CD14-positive monocyte (primary cell): ENCODE measurements at regions not wholly inside any gene's neighbourhood (a gene's known extent, or its start where the extent isn't known, plus 50 kb on each side); places are given as distances from the start of the nearest gene placed in this dataset.

Experiments
- DNase-seq, 3 donors: peaks; one replicate each; pipeline ENCODE4 v3.0.0-alpha.2; 2011 to 2022
- H2AFZ ChIP-seq: 2 replicates; pipeline ENCODE4 v1.6.0; 2012; ENCODE audit warnings: mild to moderate bottlenecking, low read depth, low read length, inconsistent platforms; ENCODE audit not compliant: insufficient read depth, poor library complexity, severe bottlenecking
- H3K27ac ChIP-seq, 2 donors: 1 replicate in 1 of 2; 2 replicates in 1 of 2; pipeline ENCODE4 v1.5.1; 2012 to 2013; ENCODE audit warnings: low read length in 2 of 2, control low read depth in 1 of 2, inconsistent platforms in 1 of 2, low read depth in 1 of 2, mild to moderate bottlenecking in 1 of 2
- H3K27me3 ChIP-seq, 2 donors: one replicate each; pipeline versions ENCODE4 v1.6.0 to v1.6.1; 2011 to 2013; ENCODE audit warnings: low read length in 2 of 2; ENCODE audit not compliant: control insufficient read depth in 2 of 2, insufficient read depth in 2 of 2
- H3K36me3 ChIP-seq, 2 donors: replicated peaks in 1 of 2; 1 replicate in 1 of 2; 2 replicates in 1 of 2; pipeline versions ENCODE4 v1.5.1 to v1.6.1; 2012 to 2013; ENCODE audit warnings: low read length in 2 of 2, control low read depth in 1 of 2, inconsistent platforms in 1 of 2, mild to moderate bottlenecking in 1 of 2; ENCODE audit not compliant: insufficient read depth in 2 of 2, control insufficient read depth in 1 of 2
- H3K4me1 ChIP-seq, 2 donors: 1 replicate in 1 of 2; 2 replicates in 1 of 2; pipeline versions ENCODE4 v1.5.1 to v1.6.1; 2012 to 2013; ENCODE audit warnings: low read length in 2 of 2, control low read depth in 1 of 2, inconsistent platforms in 1 of 2, mild to moderate bottlenecking in 1 of 2, moderate library complexity in 1 of 2; ENCODE audit not compliant: insufficient read depth in 2 of 2, control insufficient read depth in 1 of 2
- H3K4me2 ChIP-seq: replicated peaks from 2 replicates; pipeline ENCODE3; 2012; ENCODE audit warnings: low read length, moderate library complexity, mild to moderate bottlenecking; ENCODE audit not compliant: poor library complexity, severe bottlenecking; ENCODE audit errors: extremely low read depth
- H3K4me3 ChIP-seq, 3 experiments: fragments of 200-600 bp in 1 of 3; sonication (generic) in 1 of 3; replicated peaks in 1 of 3; 1 replicate in 2 of 3; 2 replicates in 1 of 3; pipeline ENCODE4 v1.5.1; 2011 to 2013; ENCODE audit warnings: low read length in 3 of 3, mild to moderate bottlenecking in 3 of 3, control low read depth in 2 of 3, low read depth in 2 of 3, inconsistent platforms in 1 of 3, moderate library complexity in 1 of 3
- H3K79me2 ChIP-seq: 2 replicates; pipeline ENCODE4 v1.6.0; 2012; ENCODE audit warnings: mild to moderate bottlenecking, control low read depth, inconsistent platforms, low read length, moderate library complexity; ENCODE audit not compliant: insufficient read depth
- H3K9ac ChIP-seq: 2 replicates; pipeline ENCODE4 v1.6.0; 2017; ENCODE audit warnings: low read length, mild to moderate bottlenecking; ENCODE audit not compliant: insufficient read depth, poor library complexity, severe bottlenecking
- H3K9me3 ChIP-seq, 2 donors: replicated peaks in 1 of 2; 1 replicate in 1 of 2; 2 replicates in 1 of 2; pipeline versions ENCODE4 v1.5.1 to v1.6.1; 2012 to 2013; ENCODE audit warnings: low read length in 2 of 2, control low read depth in 1 of 2; ENCODE audit not compliant: control insufficient read depth in 1 of 2, insufficient read depth in 1 of 2
- H4K20me1 ChIP-seq: 2 replicates; pipeline ENCODE4 v1.6.0; 2012; ENCODE audit warnings: mild to moderate bottlenecking, low read length, control low read depth, moderate library complexity; ENCODE audit not compliant: insufficient read depth
- H3K27ac Mint-ChIP-seq, 7 donors: one replicate each; pipeline ENCODE4 v1.8.0; 2020; ENCODE audit warnings: mild to moderate bottlenecking in 7 of 7, mixed read lengths in 7 of 7, moderate library complexity in 6 of 7, inconsistent platforms in 2 of 7
- H3K27me3 Mint-ChIP-seq, 3 donors: one replicate each; pipeline ENCODE4 v1.8.0; 2021 to 2022; ENCODE audit warnings: low read depth in 3 of 3, mild to moderate bottlenecking in 3 of 3, mixed read lengths in 3 of 3, moderate library complexity in 3 of 3, inconsistent platforms in 1 of 3
- H3K36me3 Mint-ChIP-seq, 2 donors: one replicate each; pipeline ENCODE4 v1.8.0; 2020; ENCODE audit warnings: mixed read lengths in 2 of 2, inconsistent platforms in 1 of 2, mild to moderate bottlenecking in 1 of 2
- H3K4me1 Mint-ChIP-seq: one replicate; pipeline ENCODE4 v1.8.0; 2020; ENCODE audit warnings: mild to moderate bottlenecking, mixed read lengths
- H3K4me3 Mint-ChIP-seq, 2 donors: one replicate each; pipeline ENCODE4 v1.8.0; 2020; ENCODE audit warnings: mild to moderate bottlenecking in 2 of 2, mixed read lengths in 2 of 2, moderate library complexity in 1 of 2
- H3K9me3 Mint-ChIP-seq, 7 donors: one replicate each; pipeline ENCODE4 v1.8.0; 2020 to 2022; ENCODE audit warnings: mixed read lengths in 7 of 7, mild to moderate bottlenecking in 6 of 7, moderate library complexity in 6 of 7, inconsistent platforms in 2 of 7
- CTCF ChIP-seq: fragments of 200-600 bp; IDR thresholded peaks from one replicate; pipeline ENCODE4 v1.8.0; 2022; ENCODE audit warnings: antibody characterized with exemption, mild to moderate bottlenecking
- WGBS: methylation state at CpG from one replicate; pipeline ENCODE4 v1.1.5; 2013; ENCODE audit warnings: missing lambda C conversion rate; ENCODE audit not compliant: insufficient coverage; 5-methylcytosine and 5-hydroxymethylcytosine counted together
- intact Hi-C, 2 donors: fragments of 100-400 bp; cut with micrococcal nuclease; formaldehyde crosslinking; loops; one replicate each; pipeline versions ENCODE4 v1.15.0 to v1.15.1; 2023

DNA sequence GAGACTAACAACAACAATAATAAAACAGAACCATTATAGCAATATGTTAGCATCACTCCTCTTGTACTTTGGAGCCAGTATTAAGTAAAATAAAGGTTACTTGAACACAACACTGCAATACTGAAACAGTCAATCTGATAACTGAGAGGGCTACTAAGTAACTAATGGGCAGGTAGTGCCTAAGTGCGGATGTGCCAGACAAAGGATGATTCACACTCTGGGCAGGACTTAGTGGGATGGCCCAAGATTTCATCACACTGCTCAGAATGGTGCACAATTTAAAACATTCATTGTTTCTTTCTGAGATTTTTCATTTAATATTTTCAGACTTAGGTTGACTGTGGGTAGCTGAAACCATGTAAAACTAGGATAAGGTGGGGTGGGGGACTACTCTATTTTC, 131.9 kb upstream of the CAND1 start:
- 100% methylated on average over 1 of the region's 1 CpG for WGBS
- H3K36me3 ChIP-seq, result no peaks in the 10 kb centered on the region
- no peak overlapping the region for H3K9ac ChIP-seq

DNA sequence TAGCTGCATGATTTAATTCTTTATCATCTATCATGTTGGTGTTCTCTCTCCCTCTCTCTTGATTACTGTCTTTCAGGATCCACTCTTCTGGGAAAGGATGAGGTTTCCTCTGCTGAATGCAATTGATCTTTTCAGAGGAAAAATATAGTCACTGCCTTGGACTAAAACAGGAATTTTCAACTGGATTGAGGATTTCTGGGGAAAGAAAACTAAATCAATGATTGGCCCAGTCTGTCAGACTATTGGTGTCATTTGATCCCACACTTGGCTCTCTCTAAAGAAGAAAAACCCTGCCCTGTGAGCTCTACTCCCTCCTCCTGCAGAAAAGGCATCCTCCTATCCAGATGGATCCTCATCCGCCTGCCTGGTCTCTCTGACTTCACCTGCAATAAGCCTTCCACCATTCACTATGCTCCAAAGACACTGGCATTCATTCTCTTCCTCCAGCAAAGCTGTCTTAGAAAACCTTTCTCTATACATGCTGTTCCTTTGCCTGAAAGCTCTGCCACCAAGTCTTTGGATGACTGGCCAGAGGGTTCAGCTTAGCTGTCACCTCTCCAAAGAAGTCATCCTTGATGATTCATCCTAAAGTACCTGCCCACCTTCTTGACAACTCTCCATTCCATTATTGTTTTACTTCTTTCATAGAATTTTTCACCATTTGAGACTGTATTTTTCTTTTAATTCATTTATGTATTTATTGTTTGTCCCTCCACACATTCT, 127.7 kb upstream of the CAND1 start:
- Mint-ChIP-seq H3K36me3 (no peaks in the 10 kb centered on the region), H3K4me3 (no peak overlapping the region), H3K4me1 (no peaks in the 10 kb centered on the region), H3K27me3 (peaks cover 0 to 5% (median 4%) of the 10 kb centered on the region in 3 donors), H3K27ac (peak overlapping the region in 1 of 7 donors; percentile 1), H3K9me3 (peaks cover 0 to 8% (median 3%) of the 10 kb centered on the region in 7 donors)
- 70% methylated on average over 1 of the region's 1 CpG for WGBS
- Histone ChIP-seq H3K79me2 (no peaks in the 10 kb centered on the region), H3K27ac (no peak overlapping the region), H4K20me1 (no peaks in the 10 kb centered on the region), H2AFZ (no peak overlapping the region), H3K4me3 (no peak overlapping the region), H3K9ac (no peak overlapping the region), H3K27me3 (no peaks in the 10 kb centered on the region), H3K4me2 (no peak overlapping the region), H3K9me3 (no peaks in the 10 kb centered on the region), H3K36me3 (no peaks in the 10 kb centered on the region), H3K4me1 (no peaks in the 10 kb centered on the region)
- intact Hi-C loops, result no loop called here
- no peak for TF ChIP-seq CTCF
- DNase-seq, result no peak

More for the DNA sequence above, 131.9 kb upstream of the CAND1 start:
- H3K4me1 ChIP-seq, result no peaks in the 10 kb centered on the region
- Mint-ChIP-seq H3K27me3 (peaks cover 2 to 5% (median 5%) of the 10 kb centered on the region in 3 donors), H3K36me3 (no peaks in the 10 kb centered on the region), H3K9me3 (peaks cover 0 to 5% (median 2%) of the 10 kb centered on the region in 7 donors), H3K27ac (no peak overlapping the region), H3K4me1 (no peaks in the 10 kb centered on the region), H3K4me3 (no peak overlapping the region)
- no peak for DNase-seq
- TF ChIP-seq CTCF, result no peak
- no peak overlapping the region for H3K4me2 ChIP-seq
- H3K27ac ChIP-seq, result no peak overlapping the region
- no peaks in the 10 kb centered on the region for H4K20me1 ChIP-seq
- intact Hi-C loops, result no loop called here
- H2AFZ ChIP-seq, result no peak overlapping the region
- no peaks in the 10 kb centered on the region for H3K27me3 ChIP-seq
- H3K9me3 ChIP-seq, result no peaks in the 10 kb centered on the region
- no peaks in the 10 kb centered on the region for H3K79me2 ChIP-seq
- no peak overlapping the region for H3K4me3 ChIP-seq
